CD4-positive, alpha-beta T cell treated with Interleukin-6 for 4 hours (primary cell): ENCODE measurements at regions not wholly inside any gene's neighbourhood (a gene's known extent, or its start where the extent isn't known, plus 50 kb on each side); places are given as distances from the start of the nearest gene placed in this dataset.

ENCODE experiments used
- DNase-seq: peaks from one replicate; pipeline ENCODE4 v3.0.0-alpha.2; 2020; ENCODE audit warnings: mixed read lengths

- DNase-seq: no peak
Measured at GRCh38 chr3:177977381-177978158, 558.7 kb upstream of the KCNMB2 start.

- DNase-seq: no peak
Measured at GRCh38 chr3:177978946-177979345, 557.3 kb upstream of the KCNMB2 start.

GRCh38 chr3:177979703-177980102 is 556.5 kb upstream of the KCNMB2 start:
- no peak for DNase-seq

GRCh38 chr3:177981576-177981975 is 554.7 kb upstream of the KCNMB2 start:
- DNase-seq: no peak

- no peak for DNase-seq
Measured at GRCh38 chr3:177982034-177982433, 554.2 kb upstream of the KCNMB2 start.

- no peak for DNase-seq
Measured at GRCh38 chr3:177983320-177983719, 552.9 kb upstream of the KCNMB2 start.

GRCh38 chr3:177992993-177993970 is 543.0 kb upstream of the KCNMB2 start:
- DNase-seq: no peak

GRCh38 chr3:177994976-177995375 is 541.3 kb upstream of the KCNMB2 start:
- no peak for DNase-seq

- no peak for DNase-seq
Measured at GRCh38 chr3:177995381-177996085, 540.7 kb upstream of the KCNMB2 start.

- DNase-seq: peak; percentile 27
Measured at GRCh38 chr3:178001670-178002101, 534.5 kb upstream of the KCNMB2 start.

- DNase-seq: no peak
Measured at GRCh38 chr3:178002113-178002512, 534.1 kb upstream of the KCNMB2 start.

- DNase-seq: no peak
Measured at GRCh38 chr3:178003756-178004155, 532.5 kb upstream of the KCNMB2 start.

- no peak for DNase-seq
Measured at GRCh38 chr3:178005961-178006360, 530.3 kb upstream of the KCNMB2 start.

GRCh38 chr3:178010306-178010705 is 525.9 kb upstream of the KCNMB2 start:
- DNase-seq: no peak

GRCh38 chr3:178019645-178020044 is 516.6 kb upstream of the KCNMB2 start:
- DNase-seq: no peak

- DNase-seq: no peak
Measured at GRCh38 chr3:178022599-178022998, 513.6 kb upstream of the KCNMB2 start.

- no peak for DNase-seq
Measured at GRCh38 chr3:178028933-178029332, 507.3 kb upstream of the KCNMB2 start.

GRCh38 chr3:178036451-178037144 is 499.6 kb upstream of the KCNMB2 start:
- no peak for DNase-seq

- DNase-seq: no peak
Measured at GRCh38 chr3:178041931-178042330, 494.3 kb upstream of the KCNMB2 start.

GRCh38 chr3:178042376-178042775 is 493.9 kb upstream of the KCNMB2 start:
- DNase-seq: no peak

GRCh38 chr3:178043084-178043483 is 493.2 kb upstream of the KCNMB2 start:
- no peak for DNase-seq

GRCh38 chr3:178044320-178044719 is 491.9 kb upstream of the KCNMB2 start:
- no peak for DNase-seq
